Esophagus squamous epithelium (tissue), 5 donors: ENCODE measurements at regions not wholly inside any gene's neighbourhood (a gene's known extent, or its start where the extent isn't known, plus 50 kb on each side); places are given as distances from the start of the nearest gene placed in this dataset.

ENCODE experiments used
- DNase-seq: peaks from one replicate; lab custom pipeline; 2025; lab: John Stamatoyannopoulos, UW
- H3K27ac ChIP-seq, 4 donors: fragments of 200-600 bp; sonication (generic); one replicate each; pipeline ENCODE4 v1.5.1; 2016 to 2019; ENCODE audit warnings: mild to moderate bottlenecking in 1 of 4
- H3K27me3 ChIP-seq, 4 donors: fragments of 200-600 bp; sonication (generic); 1 replicate in 3 of 4; 2 replicates in 1 of 4; pipeline versions ENCODE4 v1.5.1 to v1.6.0; 2017 to 2021; ENCODE audit warnings: antibody characterized with exemption in 1 of 4
- H3K36me3 ChIP-seq, 3 donors: fragments of 200-600 bp; sonication (generic); one replicate each; pipeline ENCODE4 v1.5.1; 2016 to 2019
- H3K4me1 ChIP-seq, 3 donors: fragments of 200-600 bp; sonication (generic); one replicate each; pipeline ENCODE4 v1.5.1; 2017 to 2019
- H3K4me3 ChIP-seq, 4 donors: fragments of 200-600 bp; sonication (generic); 1 replicate in 3 of 4; 2 replicates in 1 of 4; pipeline ENCODE4 v1.5.1; 2016 to 2019; ENCODE audit warnings: mild to moderate bottlenecking in 2 of 4, moderate library complexity in 1 of 4
- H3K9me3 ChIP-seq, 3 donors: fragments of 200-600 bp; sonication (generic); one replicate each; pipeline ENCODE4 v1.5.1; 2016 to 2019
- CTCF ChIP-seq, 6 experiments: fragments of 450-650 bp in 4 of 6; fragments of 200-600 bp in 2 of 6; sonication (generic) in 2 of 6; IDR thresholded peaks; one replicate each; pipeline ENCODE4 v1.5.1; 2016 to 2019; ENCODE audit warnings: antibody characterized with exemption in 6 of 6, mild to moderate bottlenecking in 4 of 6, moderate library complexity in 4 of 6
- POLR2A ChIP-seq, 4 donors: fragments of 450-650 bp; IDR thresholded peaks; one replicate each; pipeline ENCODE4 v1.6.1; 2017; ENCODE audit warnings: antibody characterized with exemption in 4 of 4, mild to moderate bottlenecking in 4 of 4, moderate library complexity in 3 of 4
- WGBS, 2 donors: methylation state at CpG; one replicate each; pipeline ENCODE4 v1.1.5; 2018; 5-methylcytosine and 5-hydroxymethylcytosine counted together
- intact Hi-C: fragments of 100-400 bp; cut with DNase I; formaldehyde crosslinking; loops from one replicate; pipeline ENCODE4 v1.15.0; 2022
- donor health status: DM: yes; HTN: yes; CAD: no.

- H3K4me3 ChIP-seq = no peak overlapping the region
- intact Hi-C loops = no loop called here
- H3K27me3 ChIP-seq = no peaks in the 10 kb centered on the region
- H3K27ac ChIP-seq = no peak overlapping the region
- H3K4me1 ChIP-seq = no peaks in the 10 kb centered on the region
- H3K9me3 ChIP-seq = no peaks in the 10 kb centered on the region
- DNase-seq = no peak
- no peak for TF ChIP-seq POLR2A (IDR thresholded peaks at IDR 0.05)
- TF ChIP-seq CTCF (IDR thresholded peaks at IDR 0.05) = no peak
- no peaks in the 10 kb centered on the region for H3K36me3 ChIP-seq
- 64 to 65% methylated on average over 3 of the region's 3 CpGs for WGBS, 2 donors
These were observed 99.0 kb downstream of the ADRA2A start for GRCh38 chr10:111175787-111176186.

GRCh38 chr10:111177379-111177778 is 100.5 kb downstream of the ADRA2A start:
- Histone ChIP-seq H3K4me3 (no peak overlapping the region), H3K4me1 (no peaks in the 10 kb centered on the region), H3K9me3 (no peaks in the 10 kb centered on the region), H3K27me3 (no peaks in the 10 kb centered on the region), H3K36me3 (no peaks in the 10 kb centered on the region), H3K27ac (no peak overlapping the region)
- intact Hi-C loops = no loop called here
- TF ChIP-seq POLR2A (IDR thresholded peaks at IDR 0.05) = no peak
- TF ChIP-seq CTCF (IDR thresholded peaks at IDR 0.05) = no peak
- DNase-seq = no peak
- 79 to 82% methylated on average over 2 of the region's 2 CpGs for WGBS, 2 donors

GRCh38 chr10:111179514-111179913 is 102.7 kb downstream of the ADRA2A start:
- no peak for TF ChIP-seq CTCF (IDR thresholded peaks at IDR 0.05)
- no peak for TF ChIP-seq POLR2A (IDR thresholded peaks at IDR 0.05)
- H3K4me3 ChIP-seq = no peak overlapping the region
- H3K27me3 ChIP-seq = no peaks in the 10 kb centered on the region
- 61 to 80% methylated on average over 2 of the region's 2 CpGs for WGBS, 2 donors
- intact Hi-C loops = no loop called here
- H3K36me3 ChIP-seq = no peaks in the 10 kb centered on the region
- no peak overlapping the region for H3K27ac ChIP-seq
- H3K4me1 ChIP-seq = no peaks in the 10 kb centered on the region
- H3K9me3 ChIP-seq = no peaks in the 10 kb centered on the region
- no peak for DNase-seq

- WGBS, 2 donors = 40 to 64% methylated on average over 1 of the region's 1 CpG
- TF ChIP-seq CTCF (IDR thresholded peaks at IDR 0.05) (no peak), POLR2A (IDR thresholded peaks at IDR 0.05) (no peak)
- Histone ChIP-seq H3K9me3 (no peaks in the 10 kb centered on the region), H3K4me1 (no peaks in the 10 kb centered on the region), H3K4me3 (no peak overlapping the region), H3K27me3 (no peaks in the 10 kb centered on the region), H3K27ac (no peak overlapping the region), H3K36me3 (no peaks in the 10 kb centered on the region)
- intact Hi-C loops = no loop called here
- DNase-seq = no peak
These were observed 109.5 kb downstream of the ADRA2A start for GRCh38 chr10:111186358-111186757.

- Histone ChIP-seq H3K27ac (no peak overlapping the region), H3K4me1 (no peaks in the 10 kb centered on the region), H3K27me3 (no peaks in the 10 kb centered on the region), H3K4me3 (no peak overlapping the region), H3K36me3 (no peaks in the 10 kb centered on the region), H3K9me3 (no peaks in the 10 kb centered on the region)
- no peak for DNase-seq
- TF ChIP-seq POLR2A (IDR thresholded peaks at IDR 0.05) = no peak
- WGBS, 2 donors = 43 to 59% methylated on average over 4 of the region's 4 CpGs
- intact Hi-C loops = no loop called here
These were observed 110.3 kb downstream of the ADRA2A start for GRCh38 chr10:111187096-111187495.

- DNase-seq = no peak
- Histone ChIP-seq H3K36me3 (no peaks in the 10 kb centered on the region), H3K27ac (no peak overlapping the region), H3K9me3 (no peaks in the 10 kb centered on the region), H3K27me3 (no peaks in the 10 kb centered on the region), H3K4me3 (no peak overlapping the region), H3K4me1 (no peaks in the 10 kb centered on the region)
- 57 to 68% methylated on average over 4 of the region's 4 CpGs for WGBS, 2 donors
- intact Hi-C loops = no loop called here
- no peak for TF ChIP-seq CTCF (IDR thresholded peaks at IDR 0.05)
- no peak for TF ChIP-seq POLR2A (IDR thresholded peaks at IDR 0.05)
These were observed 122.8 kb downstream of the ADRA2A start for GRCh38 chr10:111199587-111199986.
